ENCODE measurements at regions not wholly inside any gene's neighbourhood (a gene's known extent, or its start where the extent isn't known, plus 50 kb on each side); places are given as distances from the start of the nearest gene placed in this dataset.

DNA sequence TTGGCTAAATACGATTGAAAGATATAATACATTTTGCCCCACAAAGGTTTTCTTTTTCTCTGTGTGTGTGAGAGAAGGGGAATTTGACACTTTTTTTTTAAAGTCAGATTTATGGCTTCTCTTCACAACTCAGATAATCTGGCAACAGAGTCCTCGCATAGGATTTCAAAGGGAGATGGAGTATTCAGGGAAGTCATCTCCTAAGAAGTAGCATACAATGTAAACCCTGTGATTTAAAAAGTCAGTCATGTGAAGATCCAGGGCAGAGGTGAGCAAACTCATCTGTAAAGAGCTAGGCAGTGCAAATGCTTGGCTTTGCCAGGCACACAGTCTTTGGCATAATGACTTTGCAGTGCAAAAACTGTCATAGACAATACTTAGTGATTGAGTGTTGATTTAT, 1526.3 kb downstream of the AACS start:
- H3K4me1 ChIP-seq (ENCODE audit: insufficient read depth, low read length), result no peaks in the 10 kb centered on the region
- Mint-ChIP-seq H3K9me3 (no peaks in the 10 kb centered on the region), H3K4me1 (no peaks in the 10 kb centered on the region), H3K4me3 (no peak overlapping the region), H3K36me3 (ENCODE audit: insufficient read depth in 1 of 3, low read depth in 3 of 3) (no peaks in the 10 kb centered on the region; a peak in 1 of 7 replicates), H3K27ac (no peak overlapping the region), H3K27me3 (ENCODE audit: low read depth) (no peaks in the 10 kb centered on the region)
- no peak for DNase-seq
- H3K9me3 ChIP-seq (ENCODE audit: control insufficient read depth, low read depth, low read length), result no peaks in the 10 kb centered on the region
- no peaks in the 10 kb centered on the region for H3K23me2 ChIP-seq (ENCODE audit: insufficient read length, low read depth, low read length, poor library complexity, severe bottlenecking)
- H3K18ac ChIP-seq (ENCODE audit: insufficient read length, low read depth, low read length), result no peak overlapping the region
- H3K79me2 ChIP-seq (ENCODE audit: insufficient read depth, low read length), result no peaks in the 10 kb centered on the region
- H3K9ac ChIP-seq (ENCODE audit: extremely low read depth, insufficient read length, low read length), result no peak overlapping the region
- no peak overlapping the region for H2BK120ac ChIP-seq (ENCODE audit: low read depth, low read length, poor library complexity, severe bottlenecking)
- no peak overlapping the region for H2AK5ac ChIP-seq (ENCODE audit: insufficient read length, low read length)
- no peak overlapping the region for H4K8ac ChIP-seq (replicated peaks; ENCODE audit: insufficient read length, low read depth, low read length)
- H3K79me1 ChIP-seq (ENCODE audit: insufficient read depth, low read depth, low read length, poor library complexity, severe bottlenecking), result no peaks in the 10 kb centered on the region
- H2AFZ ChIP-seq (ENCODE audit: low read length), result no peak overlapping the region
- H3K4me2 ChIP-seq (ENCODE audit: insufficient read depth, insufficient read length, low read length), result no peak overlapping the region
- no peak overlapping the region for H4K5ac ChIP-seq (ENCODE audit: insufficient read length, low read depth, low read length)
- H3K27me3 ChIP-seq (ENCODE audit: insufficient read depth, low read length), result no peaks in the 10 kb centered on the region; the same call in 1 of the 2 replicates
- H3K56ac ChIP-seq (ENCODE audit: insufficient read length, low read depth, low read length), result no peak overlapping the region
- no peak overlapping the region for H2BK5ac ChIP-seq (ENCODE audit: insufficient read length, low read length)
- H4K91ac ChIP-seq (ENCODE audit: insufficient read length, low read depth, low read length), result no peak overlapping the region
- H2BK12ac ChIP-seq (ENCODE audit: insufficient read length, low read depth, low read length), result no peak overlapping the region
- whole genome bisulfite sequencing (ENCODE audit: extremely low coverage, insufficient read length, low lambda C conversion rate), result no CpG with 5 or more reads among the region's 2 CpGs
- TF ChIP-seq, protein P1, sequence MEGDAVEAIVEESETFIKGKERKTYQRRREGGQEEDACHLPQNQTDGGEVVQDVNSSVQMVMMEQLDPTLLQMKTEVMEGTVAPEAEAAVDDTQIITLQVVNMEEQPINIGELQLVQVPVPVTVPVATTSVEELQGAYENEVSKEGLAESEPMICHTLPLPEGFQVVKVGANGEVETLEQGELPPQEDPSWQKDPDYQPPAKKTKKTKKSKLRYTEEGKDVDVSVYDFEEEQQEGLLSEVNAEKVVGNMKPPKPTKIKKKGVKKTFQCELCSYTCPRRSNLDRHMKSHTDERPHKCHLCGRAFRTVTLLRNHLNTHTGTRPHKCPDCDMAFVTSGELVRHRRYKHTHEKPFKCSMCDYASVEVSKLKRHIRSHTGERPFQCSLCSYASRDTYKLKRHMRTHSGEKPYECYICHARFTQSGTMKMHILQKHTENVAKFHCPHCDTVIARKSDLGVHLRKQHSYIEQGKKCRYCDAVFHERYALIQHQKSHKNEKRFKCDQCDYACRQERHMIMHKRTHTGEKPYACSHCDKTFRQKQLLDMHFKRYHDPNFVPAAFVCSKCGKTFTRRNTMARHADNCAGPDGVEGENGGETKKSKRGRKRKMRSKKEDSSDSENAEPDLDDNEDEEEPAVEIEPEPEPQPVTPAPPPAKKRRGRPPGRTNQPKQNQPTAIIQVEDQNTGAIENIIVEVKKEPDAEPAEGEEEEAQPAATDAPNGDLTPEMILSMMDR (conservative IDR thresholded peaks at IDR 0.05), result no peak
- no peak overlapping the region for H2BK15ac ChIP-seq (ENCODE audit: low read depth, low read length)
- H3K23ac ChIP-seq (ENCODE audit: insufficient read length, low read depth, low read length), result no peak overlapping the region
- H4K20me1 ChIP-seq (ENCODE audit: control insufficient read depth, insufficient read depth, insufficient read length), result no peaks in the 10 kb centered on the region
- no peak overlapping the region for H2BK20ac ChIP-seq (ENCODE audit: low read depth, low read length, poor library complexity, severe bottlenecking)
- H3K4ac ChIP-seq (ENCODE audit: low read depth, low read length), result no peak overlapping the region
- no peak overlapping the region for H3T11ph ChIP-seq (ENCODE audit: low read length)
- no peak overlapping the region for H3K14ac ChIP-seq (ENCODE audit: insufficient read depth, low read length)
- no peak overlapping the region for H3K27ac ChIP-seq (ENCODE audit: insufficient read length, low read depth, low read length)

Measured in H9 (cell line).